ENCODE measurements at regions not wholly inside any gene's neighbourhood (a gene's known extent, or its start where the extent isn't known, plus 50 kb on each side); places are given as distances from the start of the nearest gene placed in this dataset.

GRCh38 chr7:69180662-69181061, 417.6 kb upstream of the AUTS2 start:
- intact Hi-C loops (cut with DNase I) = no loop called here
- no peaks in the 10 kb centered on the region for H3K4me1 ChIP-seq (replicated peaks)
- no peaks in the 10 kb centered on the region for H3K36me3 ChIP-seq
- peaks cover 7% of the 10 kb centered on the region for H3K27me3 ChIP-seq (replicated peaks; ENCODE audit: insufficient read depth)
- WGBS = 47% methylated on average over 1 of the region's 1 CpG
- no peak overlapping the region for H3K4me3 ChIP-seq
- H3K27ac ChIP-seq = no peak overlapping the region
- TF ChIP-seq POLR2A (IDR thresholded peaks at IDR 0.05) = no peak
- TF ChIP-seq CTCF (IDR thresholded peaks at IDR 0.05) = no peak
- no peak for TF ChIP-seq POLR2AphosphoS5 (IDR thresholded peaks at IDR 0.05)
- no peaks in the 10 kb centered on the region for H3K9me3 ChIP-seq
- no peak for DNase-seq (ENCODE audit: low spot score)

DNA sequence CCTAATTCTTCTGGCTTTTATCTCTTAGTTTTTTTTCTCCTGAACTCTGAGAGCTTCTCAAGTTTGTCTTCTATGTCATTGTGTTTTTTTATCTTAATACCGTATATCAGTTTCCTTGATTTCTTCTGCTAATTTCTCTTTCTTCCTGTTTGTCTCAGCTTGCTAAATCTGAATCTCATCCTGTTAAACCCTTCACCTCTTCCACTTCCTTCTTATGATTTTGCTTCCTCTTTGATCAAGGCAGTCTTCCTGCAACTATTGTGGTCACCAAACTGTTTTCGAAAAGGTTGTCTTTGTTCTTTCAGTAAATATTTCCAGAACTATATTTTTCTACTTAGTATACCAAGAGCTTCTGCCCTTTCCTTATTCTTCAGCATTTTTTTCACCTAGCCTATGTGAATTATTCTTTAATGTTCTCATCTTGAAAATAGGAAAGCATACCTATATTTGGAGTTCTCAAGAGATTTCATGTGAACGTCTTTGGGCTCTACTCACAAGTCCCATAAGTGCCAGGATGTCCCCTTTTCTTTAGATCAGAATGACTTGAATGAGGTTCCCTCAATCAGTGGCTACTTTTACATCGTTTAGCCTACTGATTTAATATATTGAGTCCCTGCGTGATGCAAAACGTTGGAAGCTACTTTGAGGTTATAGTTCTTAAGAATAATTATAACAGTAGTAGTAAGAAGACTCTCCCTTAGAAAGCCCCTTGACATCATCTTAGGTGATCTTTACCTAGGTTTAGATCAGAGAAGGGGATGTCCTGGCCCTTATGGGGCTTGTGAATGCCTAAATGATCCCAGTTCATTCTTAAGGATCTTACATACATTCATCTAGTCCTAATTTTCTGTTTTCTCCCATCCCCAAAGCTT, 415.4 kb upstream of the AUTS2 start:
- TF ChIP-seq POLR2A (IDR thresholded peaks at IDR 0.05) = no peak
- no peak for TF ChIP-seq POLR2AphosphoS5 (IDR thresholded peaks at IDR 0.05)
- no peak for TF ChIP-seq CTCF (IDR thresholded peaks at IDR 0.05)
- no peak overlapping the region for H3K4me3 ChIP-seq
- H3K9me3 ChIP-seq = no peaks in the 10 kb centered on the region
- WGBS = 86% methylated on average over 6 of the region's 6 CpGs
- H3K27me3 ChIP-seq (replicated peaks; ENCODE audit: insufficient read depth) = peaks cover 4% of the 10 kb centered on the region
- no peak for DNase-seq (ENCODE audit: low spot score)
- no peaks in the 10 kb centered on the region for H3K36me3 ChIP-seq
- H3K4me1 ChIP-seq (replicated peaks) = no peaks in the 10 kb centered on the region
- H3K27ac ChIP-seq = no peak overlapping the region
- intact Hi-C loops (cut with DNase I) = no loop called here

DNA sequence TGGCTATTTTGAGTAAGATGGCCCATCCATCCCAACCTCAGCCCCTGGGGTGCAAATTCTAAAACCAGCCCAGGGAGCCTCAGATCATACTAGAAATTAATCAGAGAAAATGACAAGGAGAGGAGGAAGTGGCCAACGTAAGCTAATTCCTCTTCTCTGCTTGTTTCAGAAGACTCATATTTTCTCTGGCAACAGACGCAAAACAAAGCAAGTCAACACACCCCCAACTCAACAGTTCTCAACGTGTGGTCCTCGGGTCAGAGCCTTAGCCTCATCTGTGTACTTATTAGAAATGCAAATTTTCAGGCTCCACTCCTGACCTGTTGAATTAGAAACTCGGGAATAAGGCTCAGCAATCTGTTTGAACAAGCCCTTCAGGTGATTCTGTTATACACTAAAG, 413.9 kb upstream of the AUTS2 start:
- Histone ChIP-seq H3K36me3 (no peaks in the 10 kb centered on the region), H3K9me3 (no peaks in the 10 kb centered on the region), H3K4me3 (no peak overlapping the region), H3K27ac (no peak overlapping the region), H3K27me3 (replicated peaks; ENCODE audit: insufficient read depth) (no peaks in the 10 kb centered on the region), H3K4me1 (replicated peaks) (no peaks in the 10 kb centered on the region)
- WGBS = 48% methylated on average over 5 of the region's 5 CpGs
- intact Hi-C loops (cut with DNase I) = no loop called here
- no peak for DNase-seq (ENCODE audit: low spot score)
- no peak for TF ChIP-seq CTCF (IDR thresholded peaks at IDR 0.05)
- no peak for TF ChIP-seq POLR2AphosphoS5 (IDR thresholded peaks at IDR 0.05)
- TF ChIP-seq POLR2A (IDR thresholded peaks at IDR 0.05) = no peak

- no peak for DNase-seq (ENCODE audit: low spot score)
- intact Hi-C loops (cut with DNase I) = no loop called here
- WGBS = 96% methylated on average over 5 of the region's 5 CpGs
Observed at GRCh38 chr7:69185170-69185569, 413.1 kb upstream of the AUTS2 start.

More at GRCh38 chr7:69185170-69185569, 413.1 kb upstream of the AUTS2 start:
- H3K4me1 ChIP-seq (replicated peaks) = no peaks in the 10 kb centered on the region
- TF ChIP-seq CTCF (IDR thresholded peaks at IDR 0.05) (no peak), POLR2A (IDR thresholded peaks at IDR 0.05) (no peak), POLR2AphosphoS5 (IDR thresholded peaks at IDR 0.05) (no peak)
- H3K4me3 ChIP-seq = no peak overlapping the region
- no peaks in the 10 kb centered on the region for H3K36me3 ChIP-seq
- H3K27ac ChIP-seq = no peak overlapping the region
- H3K27me3 ChIP-seq (replicated peaks; ENCODE audit: insufficient read depth) = no peaks in the 10 kb centered on the region
- no peaks in the 10 kb centered on the region for H3K9me3 ChIP-seq
